SK-N-SH treated with all-trans-retinoic acid at 6 μM for 48 hours (cell line): ENCODE measurements at regions not wholly inside any gene's neighbourhood (a gene's known extent, or its start where the extent isn't known, plus 50 kb on each side); places are given as distances from the start of the nearest gene placed in this dataset.
A peak's percentile ranks its signal among the peaks of the same experiment; 100 is the strongest.

Source experiments
- ATAC-seq: fragments of 200-7000 bp; cut with Tn5 transposase; 3 replicates; pipeline ENCODE4 v1.9.1; 2020; ENCODE audit warnings: mild to moderate bottlenecking, moderate library complexity
- BACH2 ChIP-seq: fragments of 250-450 bp; sonication (Bioruptor Pico); IDR thresholded peaks from 2 replicates; pipeline ENCODE4 v1.9.0; 2021; ENCODE audit warnings: mild to moderate bottlenecking, borderline replicate concordance
- CSDC2 ChIP-seq: fragments of 250-450 bp; sonication (Bioruptor Pico); IDR thresholded peaks from 2 replicates; pipeline ENCODE4 v1.5.0; 2020; ENCODE audit warnings: mild to moderate bottlenecking, moderate library complexity
- ESRRG ChIP-seq: fragments of 250-450 bp; sonication (Bioruptor Pico); IDR thresholded peaks from 2 replicates; pipeline ENCODE4 v1.6.1; 2021; ENCODE audit warnings: mild to moderate bottlenecking
- ISL1 ChIP-seq: fragments of 250-450 bp; sonication (Bioruptor Pico); IDR thresholded peaks from 2 replicates; pipeline ENCODE4 v2.1.2; 2022; ENCODE audit warnings: mild to moderate bottlenecking, moderate library complexity
- OSR1 ChIP-seq: fragments of 250-450 bp; sonication (Bioruptor Pico); IDR thresholded peaks from 2 replicates; pipeline ENCODE4 v1.8.0; 2022; ENCODE audit warnings: moderate library complexity, mild to moderate bottlenecking, inconsistent platforms
- RARB ChIP-seq: fragments of 250-450 bp; sonication (Bioruptor Pico); IDR thresholded peaks from 2 replicates; pipeline ENCODE4 v1.8.0; 2021; ENCODE audit warnings: mild to moderate bottlenecking, moderate library complexity
- SNAI2 ChIP-seq: fragments of 250-450 bp; sonication (Bioruptor Pico); IDR thresholded peaks from 2 replicates; pipeline ENCODE4 v1.5.0; 2020; ENCODE audit warnings: mild to moderate bottlenecking, moderate library complexity
- TCF4 ChIP-seq: fragments of 250-450 bp; sonication (Bioruptor Pico); IDR thresholded peaks from 2 replicates; pipeline ENCODE4 v1.8.0; 2021; ENCODE audit warnings: mild to moderate bottlenecking, moderate library complexity, borderline replicate concordance
- TOX ChIP-seq: fragments of 250-450 bp; sonication (Bioruptor Pico); IDR thresholded peaks from 2 replicates; pipeline ENCODE4 v1.8.0; 2021; ENCODE audit warnings: mild to moderate bottlenecking, moderate library complexity, borderline replicate concordance
- ZC3H10 ChIP-seq: fragments of 250-450 bp; sonication (Bioruptor Pico); IDR thresholded peaks from 2 replicates; pipeline ENCODE4 v1.5.1; 2021; ENCODE audit warnings: mild to moderate bottlenecking, moderate library complexity
- ZFP30 ChIP-seq: fragments of 450-650 bp; formaldehyde crosslinking; IDR thresholded peaks from 2 replicates; pipeline ENCODE4 v1.5.0; 2022; ENCODE audit warnings: mild to moderate bottlenecking, moderate library complexity
- ZNF70 ChIP-seq: fragments of 450-650 bp; formaldehyde crosslinking; IDR thresholded peaks from 2 replicates; pipeline ENCODE4 v1.5.0; 2020; ENCODE audit warnings: mild to moderate bottlenecking, moderate library complexity
- TF ChIP-seq, protein P1 (sequence below): fragments of 250-450 bp; sonication (Bioruptor Pico); IDR thresholded peaks from 2 replicates; pipeline ENCODE4 v1.8.0; 2021; ENCODE audit warnings: low read depth, mild to moderate bottlenecking, moderate library complexity, borderline replicate concordance
- TF ChIP-seq, protein P2 (sequence below): fragments of 250-450 bp; sonication (Bioruptor Pico); IDR thresholded peaks from 2 replicates; pipeline ENCODE4 v1.8.0; 2020; ENCODE audit warnings: mild to moderate bottlenecking, moderate library complexity, borderline replicate concordance
- TF ChIP-seq, protein P3 (sequence below): fragments of 250-450 bp; sonication (Bioruptor Pico); IDR thresholded peaks from 2 replicates; pipeline ENCODE4 v1.5.1; 2021; ENCODE audit warnings: mild to moderate bottlenecking, moderate library complexity

DNA sequence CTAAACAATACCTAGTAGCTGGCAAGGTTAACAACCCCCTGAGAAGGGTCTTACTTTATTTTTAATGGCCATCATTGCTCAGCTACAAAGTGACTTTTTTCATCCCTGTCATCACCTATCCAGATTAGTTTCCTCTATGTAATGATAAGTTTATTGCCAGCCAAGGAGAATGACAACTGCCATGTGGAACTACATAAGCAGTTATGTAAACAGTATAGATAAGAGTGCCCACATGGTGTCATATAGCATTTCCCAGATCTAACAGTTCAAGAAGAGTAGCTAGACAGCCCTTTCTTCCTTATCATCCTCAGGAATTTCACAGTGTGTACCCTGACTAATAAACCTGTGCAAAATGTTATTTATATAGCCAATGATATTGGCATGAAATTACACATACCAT, 240.2 kb upstream of the PIK3C3 start:
- TF ChIP-seq OSR1 (CRISPR knock-in tag) (no peak), RARB (CRISPR knock-in tag) (no peak)
- TF ChIP-seq, all 23 proteins: peak for 0
- ATAC-seq: no peak

DNA sequence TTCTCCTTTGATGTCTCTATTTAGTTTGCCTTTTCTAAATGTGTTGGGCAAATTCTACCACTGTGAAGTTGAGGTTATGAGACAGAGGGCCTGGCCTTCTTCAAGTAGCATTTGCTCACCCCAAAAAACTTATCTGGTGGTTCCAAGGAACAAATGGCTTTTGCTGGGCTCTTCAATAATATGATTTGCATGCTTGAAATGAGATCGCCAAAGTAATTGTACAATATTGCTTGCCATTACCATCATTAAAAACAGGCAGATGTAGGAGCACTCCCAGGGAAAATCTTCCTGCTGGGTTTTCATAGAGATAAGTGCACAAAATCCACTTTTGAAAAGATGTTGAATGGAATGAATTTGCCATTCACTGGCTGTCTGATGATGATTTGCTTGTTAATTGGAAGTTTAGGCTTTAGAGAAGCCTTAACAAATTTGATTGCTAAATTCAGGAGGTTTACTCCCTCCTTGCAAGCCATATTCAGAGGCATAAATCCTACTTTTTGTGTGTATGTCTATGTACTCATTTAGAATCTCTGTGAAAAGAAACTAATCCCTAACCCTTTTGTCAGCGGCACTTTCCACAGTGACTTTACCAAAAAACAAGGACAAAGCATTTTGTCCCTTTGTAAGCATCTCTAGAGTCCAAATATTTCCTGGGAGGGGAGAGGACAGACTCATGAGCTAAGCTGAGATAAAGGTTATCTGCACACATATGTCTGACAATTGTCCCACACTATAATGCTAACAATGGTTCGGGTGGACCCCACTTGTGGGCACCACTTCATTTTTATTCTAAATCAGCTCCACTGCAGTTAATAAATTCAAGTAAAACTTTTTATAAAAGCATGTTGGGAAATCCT, 240.8 kb upstream of the PIK3C3 start:
- no peak for ATAC-seq
- no peak for TF ChIP-seq BACH2 (CRISPR knock-in tag)
- TF ChIP-seq, protein P1, sequence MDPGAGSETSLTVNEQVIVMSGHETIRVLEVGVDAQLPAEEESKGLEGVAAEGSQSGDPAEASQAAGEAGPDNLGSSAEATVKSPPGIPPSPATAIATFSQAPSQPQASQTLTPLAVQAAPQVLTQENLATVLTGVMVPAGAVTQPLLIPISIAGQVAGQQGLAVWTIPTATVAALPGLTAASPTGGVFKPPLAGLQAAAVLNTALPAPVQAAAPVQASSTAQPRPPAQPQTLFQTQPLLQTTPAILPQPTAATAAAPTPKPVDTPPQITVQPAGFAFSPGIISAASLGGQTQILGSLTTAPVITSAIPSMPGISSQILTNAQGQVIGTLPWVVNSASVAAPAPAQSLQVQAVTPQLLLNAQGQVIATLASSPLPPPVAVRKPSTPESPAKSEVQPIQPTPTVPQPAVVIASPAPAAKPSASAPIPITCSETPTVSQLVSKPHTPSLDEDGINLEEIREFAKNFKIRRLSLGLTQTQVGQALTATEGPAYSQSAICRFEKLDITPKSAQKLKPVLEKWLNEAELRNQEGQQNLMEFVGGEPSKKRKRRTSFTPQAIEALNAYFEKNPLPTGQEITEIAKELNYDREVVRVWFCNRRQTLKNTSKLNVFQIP (CRISPR knock-in tag): no peak
- TF ChIP-seq, protein P2, sequence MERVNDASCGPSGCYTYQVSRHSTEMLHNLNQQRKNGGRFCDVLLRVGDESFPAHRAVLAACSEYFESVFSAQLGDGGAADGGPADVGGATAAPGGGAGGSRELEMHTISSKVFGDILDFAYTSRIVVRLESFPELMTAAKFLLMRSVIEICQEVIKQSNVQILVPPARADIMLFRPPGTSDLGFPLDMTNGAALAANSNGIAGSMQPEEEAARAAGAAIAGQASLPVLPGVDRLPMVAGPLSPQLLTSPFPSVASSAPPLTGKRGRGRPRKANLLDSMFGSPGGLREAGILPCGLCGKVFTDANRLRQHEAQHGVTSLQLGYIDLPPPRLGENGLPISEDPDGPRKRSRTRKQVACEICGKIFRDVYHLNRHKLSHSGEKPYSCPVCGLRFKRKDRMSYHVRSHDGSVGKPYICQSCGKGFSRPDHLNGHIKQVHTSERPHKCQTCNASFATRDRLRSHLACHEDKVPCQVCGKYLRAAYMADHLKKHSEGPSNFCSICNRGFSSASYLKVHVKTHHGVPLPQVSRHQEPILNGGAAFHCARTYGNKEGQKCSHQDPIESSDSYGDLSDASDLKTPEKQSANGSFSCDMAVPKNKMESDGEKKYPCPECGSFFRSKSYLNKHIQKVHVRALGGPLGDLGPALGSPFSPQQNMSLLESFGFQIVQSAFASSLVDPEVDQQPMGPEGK (CRISPR knock-in tag): no peak
- no peak for TF ChIP-seq ISL1 (CRISPR knock-in tag)
- TF ChIP-seq ZC3H10 (CRISPR knock-in tag): no peak

DNA sequence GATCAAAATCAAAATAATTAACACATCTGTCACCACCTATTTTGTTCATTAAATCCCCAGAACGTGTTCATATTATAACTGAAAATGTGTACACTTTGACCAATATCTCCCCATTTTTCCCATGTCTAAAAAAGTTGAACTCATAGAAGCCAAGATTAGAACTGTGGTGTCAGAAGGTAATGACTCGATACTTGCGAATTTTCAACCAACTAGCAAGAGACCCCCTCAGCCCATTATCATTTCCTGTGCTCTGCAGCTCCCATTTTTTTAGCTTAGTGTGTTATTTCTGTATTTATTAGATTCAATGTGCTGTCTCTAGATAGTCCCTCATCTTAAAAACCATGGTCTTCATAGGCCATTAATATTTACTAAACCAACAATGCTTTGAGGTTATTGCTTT, 248.7 kb upstream of the PIK3C3 start:
- TF ChIP-seq TOX: no peak
- ATAC-seq: no peak

DNA sequence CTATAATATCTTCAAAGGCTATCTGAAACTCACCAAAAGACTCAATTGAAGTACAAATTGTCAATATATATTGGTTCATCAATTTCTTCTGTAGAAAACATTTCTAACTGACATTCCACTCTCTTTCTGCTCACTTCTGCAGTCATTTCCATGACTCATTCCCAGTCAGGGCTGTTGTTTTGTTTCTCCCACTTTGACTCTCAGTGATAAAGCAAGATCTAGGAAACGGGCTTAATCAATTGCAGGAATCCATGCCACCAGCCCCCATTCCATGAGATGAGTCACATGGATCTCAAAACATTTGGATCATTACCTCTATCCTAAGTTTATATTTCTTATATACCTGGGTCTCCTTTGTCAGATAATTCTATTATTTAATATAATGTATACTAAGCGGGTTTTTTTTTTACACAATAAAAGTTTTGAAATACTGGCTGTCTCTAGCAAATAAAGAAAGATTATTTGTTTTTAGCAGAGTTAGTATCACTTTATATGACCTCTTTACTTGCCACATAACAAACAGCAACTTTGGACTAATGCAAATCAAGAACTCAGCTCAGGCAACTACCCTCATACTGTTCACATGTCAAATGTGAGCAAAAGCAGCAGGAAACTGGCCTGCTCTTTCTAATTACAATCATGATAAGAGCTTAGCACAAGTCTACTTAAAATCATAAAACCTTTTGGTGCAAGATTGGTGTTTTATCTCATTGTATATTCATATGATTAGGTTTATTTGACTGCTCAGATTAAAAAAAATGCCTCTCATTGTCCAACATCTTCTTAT, 251.1 kb upstream of the PIK3C3 start:
- ATAC-seq: peak; percentile 82
- TF ChIP-seq RARB (CRISPR knock-in tag) (no peak), ISL1 (CRISPR knock-in tag) (peak; percentile 54)
- TF ChIP-seq, all 23 proteins: peak for 1

DNA sequence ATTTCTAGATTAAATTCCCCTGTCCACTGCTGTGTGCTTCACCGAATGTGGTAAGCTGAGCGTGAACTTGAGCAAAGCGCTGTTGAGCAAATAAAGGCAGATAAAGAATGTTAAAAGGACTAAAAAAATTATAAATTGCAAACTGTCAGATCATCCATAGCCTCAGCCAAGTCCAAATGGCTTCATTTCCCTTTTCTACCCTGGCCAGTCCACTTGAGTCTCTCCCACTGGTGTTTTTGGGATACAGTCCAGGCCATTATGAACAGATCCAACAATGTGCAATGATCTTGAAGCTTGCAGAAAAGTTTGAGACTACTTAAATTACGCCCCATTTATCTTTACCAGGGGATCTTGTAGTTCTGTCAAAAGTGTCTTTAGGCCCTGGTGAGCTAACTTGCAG, 254.6 kb upstream of the PIK3C3 start:
- ATAC-seq: no peak
- TF ChIP-seq CSDC2 (CRISPR knock-in tag) (no peak), OSR1 (CRISPR knock-in tag) (no peak), ZFP30 (CRISPR knock-in tag) (no peak), TCF4 (CRISPR knock-in tag) (no peak), ISL1 (CRISPR knock-in tag) (no peak), BACH2 (CRISPR knock-in tag) (no peak), SNAI2 (CRISPR knock-in tag) (no peak), RARB (CRISPR knock-in tag) (no peak), ZC3H10 (CRISPR knock-in tag) (no peak)
- TF ChIP-seq, protein P1 (CRISPR knock-in tag): no peak
- TF ChIP-seq, protein P3, sequence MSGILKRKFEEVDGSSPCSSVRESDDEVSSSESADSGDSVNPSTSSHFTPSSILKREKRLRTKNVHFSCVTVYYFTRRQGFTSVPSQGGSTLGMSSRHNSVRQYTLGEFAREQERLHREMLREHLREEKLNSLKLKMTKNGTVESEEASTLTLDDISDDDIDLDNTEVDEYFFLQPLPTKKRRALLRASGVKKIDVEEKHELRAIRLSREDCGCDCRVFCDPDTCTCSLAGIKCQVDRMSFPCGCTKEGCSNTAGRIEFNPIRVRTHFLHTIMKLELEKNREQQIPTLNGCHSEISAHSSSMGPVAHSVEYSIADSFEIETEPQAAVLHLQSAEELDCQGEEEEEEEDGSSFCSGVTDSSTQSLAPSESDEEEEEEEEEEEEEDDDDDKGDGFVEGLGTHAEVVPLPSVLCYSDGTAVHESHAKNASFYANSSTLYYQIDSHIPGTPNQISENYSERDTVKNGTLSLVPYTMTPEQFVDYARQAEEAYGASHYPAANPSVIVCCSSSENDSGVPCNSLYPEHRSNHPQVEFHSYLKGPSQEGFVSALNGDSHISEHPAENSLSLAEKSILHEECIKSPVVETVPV (CRISPR knock-in tag): no peak

DNA sequence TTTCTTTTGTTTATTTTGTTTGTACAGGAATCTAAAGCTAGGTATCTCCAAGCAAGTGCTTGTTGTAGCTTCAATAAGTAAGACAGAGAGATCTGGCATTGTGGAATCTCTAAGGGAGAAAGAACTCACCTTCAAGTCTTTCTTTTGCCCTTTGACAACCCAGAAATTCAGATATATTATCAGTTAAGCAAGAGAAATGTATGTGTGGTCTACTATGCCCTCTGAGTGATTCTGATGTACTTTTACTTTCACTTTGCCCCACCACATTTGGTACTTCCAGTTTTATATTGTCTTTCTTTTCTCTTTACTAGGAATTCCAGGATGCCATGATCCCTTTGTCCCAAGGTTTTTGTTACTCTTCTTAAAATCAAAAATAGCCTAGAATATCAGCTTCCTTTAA, 259.6 kb upstream of the PIK3C3 start:
- peak; percentile 68 for ATAC-seq
- TF ChIP-seq TOX (no peak; the same call in 1 of the 2 replicates), ZNF70 (CRISPR knock-in tag) (no peak), CSDC2 (CRISPR knock-in tag) (no peak), TCF4 (CRISPR knock-in tag) (no peak), RARB (CRISPR knock-in tag) (no peak), ESRRG (no peak)
- TF ChIP-seq, protein P2 (CRISPR knock-in tag): no peak
- TF ChIP-seq, protein P1 (CRISPR knock-in tag): no peak
